NOMO-1 treated with DMSO at 0.1 percent for 48 hours (cell line): ENCODE measurements at regions not wholly inside any gene's neighbourhood (a gene's known extent, or its start where the extent isn't known, plus 50 kb on each side); places are given as distances from the start of the nearest gene placed in this dataset.
"Not testable (repeated sequence)": the region's sequence is repeated elsewhere in the genome, so short reads cannot be mapped to it uniquely, and the experiment has no call there.

Source experiments
- DNase-seq: peaks from one replicate; lab custom pipeline; 2025; ENCODE audit not compliant: unreplicated experiment; lab: John Stamatoyannopoulos, UW

- DNase-seq = no peak
Observed at GRCh38 chr2:138267161-138267901, 234.2 kb upstream of the SPOPL start.

DNA sequence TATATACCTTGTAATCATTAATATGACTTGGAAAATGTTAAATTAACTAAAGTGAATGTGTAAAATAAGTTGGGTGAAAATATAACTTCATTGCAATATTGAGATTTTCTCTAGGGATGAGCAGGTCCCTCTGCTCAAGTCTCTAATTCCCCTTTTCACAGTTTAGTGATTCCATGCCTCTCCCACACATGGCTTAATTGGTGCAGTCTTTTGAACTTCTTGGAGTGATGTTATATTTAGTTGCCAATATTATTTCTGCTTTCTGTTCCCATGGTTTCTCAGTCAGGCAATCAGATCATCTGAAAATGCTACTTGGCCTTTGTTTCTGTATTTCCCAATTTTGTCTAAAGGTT, 233.7 kb upstream of the SPOPL start:
- DNase-seq = no peak

DNA sequence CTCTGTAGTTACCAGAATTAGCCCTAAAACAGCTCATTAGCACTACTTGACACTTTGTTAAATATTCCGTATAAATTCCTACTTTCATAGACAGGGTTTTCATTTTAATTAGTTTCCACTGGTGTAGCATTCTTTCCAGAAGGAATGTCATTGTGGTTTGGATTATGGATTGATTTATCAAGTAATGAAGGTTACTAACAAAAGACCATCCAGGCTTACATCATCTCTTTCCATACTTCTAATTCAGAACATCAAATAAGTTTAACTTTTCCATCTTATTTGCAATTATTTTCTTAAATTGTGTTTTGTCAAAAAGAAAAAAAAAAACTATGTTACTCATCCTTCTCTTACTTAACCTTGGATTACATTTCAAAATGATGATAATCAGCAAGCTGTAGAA, 231.8 kb upstream of the SPOPL start:
- DNase-seq = no peak

- no peak for DNase-seq
Observed at GRCh38 chr2:138271467-138271866, 230.1 kb upstream of the SPOPL start.

DNA sequence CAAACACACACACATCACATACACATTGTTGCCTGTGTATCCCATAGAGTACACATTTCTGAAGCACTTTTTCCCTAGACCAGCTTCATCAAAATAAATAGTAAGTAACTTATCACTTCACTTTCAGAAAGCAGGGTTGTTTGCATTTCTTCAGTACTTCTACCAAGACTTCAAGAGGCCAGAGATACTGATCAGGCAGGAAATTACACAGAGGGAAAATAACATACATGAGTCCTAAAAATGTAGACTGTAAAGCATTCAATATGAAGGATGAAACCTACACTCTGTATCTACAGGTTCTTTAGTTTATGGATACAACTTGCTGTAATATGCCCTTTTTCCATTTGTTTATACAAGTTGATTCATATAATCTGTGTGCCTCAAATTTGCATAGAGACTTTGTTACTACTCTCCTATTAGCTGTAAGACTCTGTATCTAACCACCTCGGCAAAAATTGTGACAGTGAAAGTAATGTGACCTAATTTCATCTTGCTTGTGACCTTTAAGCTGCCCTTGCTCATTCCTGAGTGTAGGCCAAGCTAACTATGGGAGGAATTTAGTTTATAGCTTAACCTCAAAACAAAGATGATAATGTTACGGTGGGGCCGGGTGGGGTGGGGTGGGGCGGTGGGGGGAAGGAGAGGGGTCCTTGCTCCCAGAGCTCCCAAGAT, 228.9 kb upstream of the SPOPL start:
- no peak for DNase-seq

- DNase-seq = not testable (repeated sequence)
Observed at GRCh38 chr2:138273280-138273679, 228.3 kb upstream of the SPOPL start.

GRCh38 chr2:138274421-138275291, 226.9 kb upstream of the SPOPL start:
- no peak for DNase-seq

- no peak for DNase-seq
Observed at GRCh38 chr2:138275292-138275690, 226.3 kb upstream of the SPOPL start.

DNA sequence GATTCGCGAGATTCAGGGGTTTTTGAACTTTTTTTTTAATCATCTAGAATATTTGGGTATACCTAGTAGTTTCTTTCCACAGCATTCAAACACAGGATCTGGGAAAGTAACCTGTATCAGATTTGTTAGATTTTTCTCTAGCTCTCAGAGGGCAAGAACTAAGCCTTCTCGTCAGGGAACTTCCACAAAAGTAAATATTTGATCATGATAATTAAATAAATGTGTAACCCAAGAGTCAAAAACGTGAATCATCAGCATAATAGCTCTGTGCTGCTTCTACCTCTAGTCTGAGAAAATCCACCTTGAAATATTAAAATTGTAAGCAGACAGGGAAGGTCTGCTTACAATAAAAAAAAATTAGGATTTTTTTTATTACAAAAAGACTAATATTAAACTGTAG, 225.7 kb upstream of the SPOPL start:
- DNase-seq = no peak

GRCh38 chr2:138276339-138276738, 225.2 kb upstream of the SPOPL start:
- DNase-seq = no peak

DNA sequence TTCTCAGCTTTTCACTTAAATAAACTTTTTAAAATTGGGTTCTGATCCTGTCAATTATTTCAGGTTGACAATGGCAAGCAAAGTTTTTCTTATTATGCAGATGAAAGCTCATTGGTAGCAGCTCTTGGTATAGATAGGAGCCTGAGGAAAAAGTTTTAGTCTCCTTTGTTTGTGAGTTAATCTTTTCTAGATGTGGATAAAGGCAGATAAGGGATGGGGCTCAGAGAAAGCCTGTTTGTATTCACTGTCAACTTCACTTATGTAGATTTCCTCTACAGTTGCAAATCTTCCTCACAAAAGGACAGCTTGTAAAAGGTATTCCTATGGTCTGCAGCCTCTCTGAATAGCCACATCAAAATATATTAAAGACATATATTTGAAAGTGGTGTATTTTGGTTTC, 224.5 kb upstream of the SPOPL start:
- DNase-seq = no peak

- DNase-seq = no peak
Observed at GRCh38 chr2:138279871-138280270, 221.7 kb upstream of the SPOPL start.

GRCh38 chr2:138280999-138281695, 220.4 kb upstream of the SPOPL start:
- no peak for DNase-seq

GRCh38 chr2:138282014-138282672, 219.4 kb upstream of the SPOPL start:
- DNase-seq = no peak

- DNase-seq = no peak
Observed at GRCh38 chr2:138291805-138292204, 209.8 kb upstream of the SPOPL start.

DNA sequence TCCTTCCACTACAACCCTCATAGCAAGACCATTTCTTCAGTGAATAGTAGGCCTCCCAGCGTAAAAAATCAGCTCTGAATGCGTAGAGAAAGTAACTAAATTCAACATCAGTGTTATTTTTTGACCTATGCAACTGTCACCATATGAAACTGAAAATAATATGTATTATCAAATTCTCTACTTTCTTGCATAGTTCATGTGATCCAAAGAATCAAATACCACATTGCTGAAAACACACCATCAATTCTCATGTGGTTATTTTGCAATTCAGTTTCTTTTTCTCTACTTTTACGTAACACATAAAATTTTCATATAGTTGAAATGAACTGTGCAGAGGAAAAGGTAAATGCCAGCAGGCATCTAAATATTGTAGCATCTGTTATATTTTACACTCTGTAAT, 208.5 kb upstream of the SPOPL start:
- DNase-seq = no peak

- no peak for DNase-seq
Observed at GRCh38 chr2:138293549-138293948, 208.0 kb upstream of the SPOPL start.

- no peak for DNase-seq
Observed at GRCh38 chr2:138294451-138294850, 207.1 kb upstream of the SPOPL start.

DNA sequence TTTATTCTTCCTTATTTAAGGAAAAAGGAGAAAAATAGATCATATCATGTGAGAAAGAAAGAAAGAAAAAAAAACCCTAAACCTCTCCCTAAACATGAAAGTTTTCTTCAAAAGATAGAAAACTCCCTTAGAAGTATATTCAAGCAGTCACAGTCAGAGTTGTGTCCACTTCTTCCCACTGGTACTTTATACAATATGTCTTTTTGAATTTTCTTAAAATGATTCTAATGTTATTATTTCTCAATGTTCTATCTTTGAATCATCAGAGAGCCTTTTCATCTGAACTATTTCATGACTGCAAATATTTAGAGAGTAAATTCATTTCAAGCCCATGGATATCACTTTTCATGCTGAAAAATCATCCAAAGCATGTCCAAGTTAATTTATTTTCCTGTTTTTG, 205.2 kb upstream of the SPOPL start:
- DNase-seq = no peak

DNA sequence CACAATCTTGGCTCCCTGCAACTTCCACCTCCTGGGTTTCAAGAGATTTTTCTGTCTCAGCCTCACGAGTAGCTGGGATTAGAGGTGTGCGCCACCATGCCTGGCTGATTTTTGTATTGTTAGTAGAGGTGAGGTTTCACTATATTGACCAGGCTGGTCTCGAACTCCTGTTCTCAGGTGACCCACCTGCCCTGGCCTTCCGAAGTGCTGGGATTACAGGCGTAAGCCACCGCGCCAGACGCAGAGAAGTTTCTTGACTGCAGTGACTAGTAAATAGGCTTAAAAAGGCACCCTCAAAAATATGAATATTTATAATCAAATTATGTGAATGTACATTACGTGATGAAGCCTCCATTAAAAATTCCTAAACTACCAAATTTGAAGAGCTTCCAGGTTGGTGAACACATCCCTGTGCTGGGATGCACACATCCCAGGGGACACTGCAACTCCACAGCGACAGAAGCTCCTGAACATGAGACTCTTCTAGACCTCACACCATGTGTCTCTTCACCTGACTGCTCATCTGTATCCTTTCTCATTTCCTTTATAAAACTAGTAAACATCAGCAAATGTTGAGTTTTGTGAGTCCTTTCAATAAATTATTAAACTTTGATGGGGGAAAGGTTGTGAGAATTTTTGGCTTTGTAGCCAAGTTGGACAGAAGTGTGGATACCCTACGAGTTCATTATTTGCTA, 203.3 kb upstream of the SPOPL start:
- no peak for DNase-seq
